ENCODE measurements at regions not wholly inside any gene's neighbourhood (a gene's known extent, or its start where the extent isn't known, plus 50 kb on each side); places are given as distances from the start of the nearest gene placed in this dataset.

DNA sequence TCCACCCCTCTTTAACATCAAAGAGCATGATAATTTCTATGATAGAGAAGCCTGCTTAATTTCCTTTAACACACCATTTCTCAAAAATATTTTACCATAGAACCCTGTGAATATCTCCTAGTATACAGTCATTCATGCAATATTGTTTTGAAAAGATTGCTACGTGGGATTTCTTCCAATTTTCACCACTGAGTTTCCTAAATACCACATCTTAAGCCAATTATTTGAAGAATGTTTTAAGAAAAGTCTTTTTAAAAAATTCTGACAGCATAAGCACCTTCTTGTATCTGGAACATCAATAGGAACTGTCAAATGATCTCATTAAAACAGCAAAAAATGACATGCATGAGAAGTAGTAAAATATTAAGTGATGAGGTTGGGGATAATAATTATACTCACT is 1126.7 kb downstream of the TUSC7 start:
- no peak for ATAC-seq
- no peak for DNase-seq
- BruUV-seq (replicated peaks): no TSS peak
- Histone ChIP-seq H3F3A (ENCODE audit: low read length, unreplicated experiment) (no peaks in the 10 kb centered on the region), H2AFZ (ENCODE audit: low read length) (no peak overlapping the region), H3K79me2 (ENCODE audit: low read length) (no peaks in the 10 kb centered on the region), H4K20me1 (ENCODE audit: low read length) (no peaks in the 10 kb centered on the region), H3K27me3 (ENCODE audit: low read length) (no peaks in the 10 kb centered on the region), H3K4me1 (ENCODE audit: insufficient read depth, low read length) (no peaks in the 10 kb centered on the region), H3K4me3 (ENCODE audit: low read length) (no peak overlapping the region), H3K36me3 (ENCODE audit: low read depth, low read length) (no peaks in the 10 kb centered on the region), H3K9me3 (ENCODE audit: low read length) (0 out of 2 replicates have a peak, but pooled peaks cover 4% of the 10 kb centered on the region), H3K4me2 (ENCODE audit: low read length) (no peak overlapping the region), H3K9ac (ENCODE audit: low read length) (no peak overlapping the region), H3K9me2 (replicated peaks; ENCODE audit: low read length) (no peaks in the 10 kb centered on the region), H3K27ac (ENCODE audit: low read length) (no peak overlapping the region)
- CTCF ChIA-PET: no interaction called here
- intact Hi-C loops (cut with micrococcal nuclease): no loop called here
- POLR2A ChIA-PET (ENCODE audit: unreplicated experiment): no interaction called here
- TF ChIP-seq, protein P1, sequence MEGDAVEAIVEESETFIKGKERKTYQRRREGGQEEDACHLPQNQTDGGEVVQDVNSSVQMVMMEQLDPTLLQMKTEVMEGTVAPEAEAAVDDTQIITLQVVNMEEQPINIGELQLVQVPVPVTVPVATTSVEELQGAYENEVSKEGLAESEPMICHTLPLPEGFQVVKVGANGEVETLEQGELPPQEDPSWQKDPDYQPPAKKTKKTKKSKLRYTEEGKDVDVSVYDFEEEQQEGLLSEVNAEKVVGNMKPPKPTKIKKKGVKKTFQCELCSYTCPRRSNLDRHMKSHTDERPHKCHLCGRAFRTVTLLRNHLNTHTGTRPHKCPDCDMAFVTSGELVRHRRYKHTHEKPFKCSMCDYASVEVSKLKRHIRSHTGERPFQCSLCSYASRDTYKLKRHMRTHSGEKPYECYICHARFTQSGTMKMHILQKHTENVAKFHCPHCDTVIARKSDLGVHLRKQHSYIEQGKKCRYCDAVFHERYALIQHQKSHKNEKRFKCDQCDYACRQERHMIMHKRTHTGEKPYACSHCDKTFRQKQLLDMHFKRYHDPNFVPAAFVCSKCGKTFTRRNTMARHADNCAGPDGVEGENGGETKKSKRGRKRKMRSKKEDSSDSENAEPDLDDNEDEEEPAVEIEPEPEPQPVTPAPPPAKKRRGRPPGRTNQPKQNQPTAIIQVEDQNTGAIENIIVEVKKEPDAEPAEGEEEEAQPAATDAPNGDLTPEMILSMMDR (conservative IDR thresholded peaks at IDR 0.05; ENCODE audit: low read depth, low read length): no peak
- TF ChIP-seq EZH2phosphoT487 (IDR thresholded peaks at IDR 0.05; ENCODE audit: borderline replicate concordance, low read length) (no peak), EZH2 (IDR thresholded peaks at IDR 0.05; ENCODE audit: low read length, unreplicated experiment) (no peak)

DNA sequence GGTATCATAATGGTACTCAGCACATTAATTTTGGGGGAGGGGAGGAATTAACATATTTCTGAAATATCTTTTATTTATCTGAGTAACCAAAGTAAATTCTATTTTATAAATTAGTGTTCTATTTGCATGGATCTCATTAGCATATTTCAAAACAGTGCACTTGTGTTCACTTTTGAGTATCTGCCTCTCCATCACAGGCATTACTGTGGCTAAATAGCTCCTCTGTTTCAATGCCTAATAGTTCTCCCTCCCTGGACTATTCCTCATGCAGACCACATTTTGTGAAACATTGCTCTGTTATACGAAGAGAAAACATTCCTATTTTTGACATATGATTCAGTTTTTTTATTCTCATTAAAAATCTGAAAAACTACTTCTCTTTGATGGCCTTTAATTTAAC is 1127.8 kb downstream of the TUSC7 start:
- no peak overlapping the region for H3K4me2 ChIP-seq (ENCODE audit: low read length)
- no peaks in the 10 kb centered on the region for H3K36me3 ChIP-seq (ENCODE audit: low read depth, low read length)
- CTCF ChIA-PET: no interaction called here
- no peaks in the 10 kb centered on the region for H3K4me1 ChIP-seq (ENCODE audit: insufficient read depth, low read length)
- H3K4me3 ChIP-seq (ENCODE audit: low read length): no peak overlapping the region
- H3K79me2 ChIP-seq (ENCODE audit: low read length): no peaks in the 10 kb centered on the region
- no peak overlapping the region for H2AFZ ChIP-seq (ENCODE audit: low read length)
- H3F3A ChIP-seq (ENCODE audit: low read length, unreplicated experiment): no peaks in the 10 kb centered on the region
- BruUV-seq (replicated peaks): no TSS peak
- no peaks in the 10 kb centered on the region for H3K9me2 ChIP-seq (replicated peaks; ENCODE audit: low read length)
- H3K27me3 ChIP-seq (ENCODE audit: low read length): no peaks in the 10 kb centered on the region
- no peak overlapping the region for H3K9ac ChIP-seq (ENCODE audit: low read length)
- TF ChIP-seq, protein P1 (conservative IDR thresholded peaks at IDR 0.05; ENCODE audit: low read depth, low read length): no peak
- TF ChIP-seq EZH2 (IDR thresholded peaks at IDR 0.05; ENCODE audit: low read length, unreplicated experiment) (no peak), EZH2phosphoT487 (IDR thresholded peaks at IDR 0.05; ENCODE audit: borderline replicate concordance, low read length) (no peak)
- H4K20me1 ChIP-seq (ENCODE audit: low read length): no peaks in the 10 kb centered on the region
- intact Hi-C loops (cut with micrococcal nuclease): no loop called here
- H3K9me3 ChIP-seq (ENCODE audit: low read length): 0 out of 2 replicates have a peak, but pooled peaks cover 4% of the 10 kb centered on the region
- ATAC-seq (no peak), DNase-seq (no peak)
- POLR2A ChIA-PET (ENCODE audit: unreplicated experiment): no interaction called here
- no peak overlapping the region for H3K27ac ChIP-seq (ENCODE audit: low read length)

DNA sequence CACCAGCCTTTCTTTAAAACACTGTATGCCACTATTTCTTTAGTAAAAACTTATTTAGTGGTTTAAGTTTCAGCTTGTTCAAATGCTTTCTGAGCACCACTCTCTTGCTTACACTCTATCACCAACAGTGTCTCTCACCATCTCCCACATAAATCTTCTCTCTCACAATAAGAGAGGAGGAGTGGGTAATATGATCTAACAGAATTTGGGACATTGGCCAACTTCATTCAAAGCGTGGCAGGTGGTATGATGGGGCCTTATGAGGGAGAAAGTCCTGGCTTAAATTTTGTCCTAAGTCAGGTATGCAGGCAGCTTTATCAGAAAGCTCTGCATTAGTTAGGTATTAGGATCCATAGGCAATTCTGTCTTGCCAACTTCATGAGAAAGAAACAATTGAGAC is 1132.5 kb downstream of the TUSC7 start:
- H3K27me3 ChIP-seq (ENCODE audit: low read length): no peaks in the 10 kb centered on the region
- no peak overlapping the region for H3K9ac ChIP-seq (ENCODE audit: low read length)
- TF ChIP-seq, protein P1 (conservative IDR thresholded peaks at IDR 0.05; ENCODE audit: low read depth, low read length): no peak
- TF ChIP-seq EZH2phosphoT487 (IDR thresholded peaks at IDR 0.05; ENCODE audit: borderline replicate concordance, low read length) (no peak), EZH2 (IDR thresholded peaks at IDR 0.05; ENCODE audit: low read length, unreplicated experiment) (no peak)
- H2AFZ ChIP-seq (ENCODE audit: low read length): no peak overlapping the region
- no peak overlapping the region for H3K4me3 ChIP-seq (ENCODE audit: low read length)
- DNase-seq: no peak
- H3F3A ChIP-seq (ENCODE audit: low read length, unreplicated experiment): no peaks in the 10 kb centered on the region
- H3K36me3 ChIP-seq (ENCODE audit: low read depth, low read length): no peaks in the 10 kb centered on the region
- H3K4me1 ChIP-seq (ENCODE audit: insufficient read depth, low read length): no peaks in the 10 kb centered on the region
- BruUV-seq (replicated peaks): no TSS peak
- intact Hi-C loops (cut with micrococcal nuclease): no loop called here
- H4K20me1 ChIP-seq (ENCODE audit: low read length): no peaks in the 10 kb centered on the region
- 0 out of 2 replicates have a peak, but pooled peaks cover 11% of the 10 kb centered on the region for H3K9me3 ChIP-seq (ENCODE audit: low read length)
- H3K4me2 ChIP-seq (ENCODE audit: low read length): no peak overlapping the region
- no peak overlapping the region for H3K27ac ChIP-seq (ENCODE audit: low read length)
- POLR2A ChIA-PET (ENCODE audit: unreplicated experiment): no interaction called here
- H3K79me2 ChIP-seq (ENCODE audit: low read length): no peaks in the 10 kb centered on the region
- ATAC-seq: no peak
- H3K9me2 ChIP-seq (replicated peaks; ENCODE audit: low read length): no peaks in the 10 kb centered on the region
- CTCF ChIA-PET: no interaction called here

Measured in PC-3 (cell line).